Dedifferentiated amniotic fluid mesenchymal stem cell (primary cell): ENCODE measurements at regions not wholly inside any gene's neighbourhood (a gene's known extent, or its start where the extent isn't known, plus 50 kb on each side); places are given as distances from the start of the nearest gene placed in this dataset.
"Not testable (repeated sequence)": the region's sequence is repeated elsewhere in the genome, so short reads cannot be mapped to it uniquely, and the experiment has no call there.

Experiments used
- DNase-seq: peaks from one replicate; pipeline ENCODE4 v3.0.0-alpha.2; 2016; ENCODE audit errors: extremely low spot score

- DNase-seq, result no peak
Measured at GRCh38 chr17:70920416-70920815, 751.1 kb downstream of the KCNJ2 start.

- DNase-seq, result no peak
Measured at GRCh38 chr17:70922268-70922667, 752.9 kb downstream of the KCNJ2 start.

DNA sequence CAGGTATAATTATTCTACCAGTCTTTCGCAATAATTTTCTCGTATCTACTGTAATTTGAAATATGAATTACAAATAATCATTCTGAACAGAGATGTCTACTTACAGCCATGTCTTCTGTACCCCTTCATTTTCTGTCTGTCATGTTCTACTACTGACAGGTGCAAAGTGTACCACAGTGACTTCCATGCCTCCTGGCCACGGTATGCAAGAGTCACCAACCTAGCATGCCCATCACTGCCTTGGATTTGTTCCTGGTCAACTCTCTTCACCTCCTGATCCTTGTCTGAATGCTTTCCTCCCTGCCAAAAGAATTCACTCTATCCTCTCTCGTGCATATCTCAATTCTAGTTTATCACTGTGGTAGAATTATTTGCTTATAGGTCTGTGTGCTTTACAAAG, 755.4 kb downstream of the KCNJ2 start:
- DNase-seq, result no peak

GRCh38 chr17:70929226-70929625, 759.9 kb downstream of the KCNJ2 start:
- no peak for DNase-seq

DNA sequence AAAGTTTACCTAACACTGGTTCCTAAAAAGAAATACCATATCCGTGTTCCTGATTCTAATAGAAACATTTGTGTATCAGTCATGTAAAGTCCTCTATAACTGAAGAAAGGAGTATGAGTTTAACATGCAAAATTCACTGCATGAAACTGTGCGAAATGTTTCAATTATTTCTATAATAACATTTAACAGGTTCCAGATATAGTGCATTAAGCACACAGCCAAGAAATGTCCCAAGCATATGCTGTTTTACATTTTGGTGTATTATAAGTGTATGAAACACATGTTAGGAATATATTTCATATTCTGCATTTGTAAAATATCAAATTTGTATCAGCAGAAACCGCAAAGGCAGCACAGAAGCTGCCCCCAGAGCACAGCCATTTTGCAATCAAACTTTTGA, 764.9 kb downstream of the KCNJ2 start:
- DNase-seq, result no peak

GRCh38 chr17:70934835-70935234, 765.5 kb downstream of the KCNJ2 start:
- DNase-seq, result no peak

DNA sequence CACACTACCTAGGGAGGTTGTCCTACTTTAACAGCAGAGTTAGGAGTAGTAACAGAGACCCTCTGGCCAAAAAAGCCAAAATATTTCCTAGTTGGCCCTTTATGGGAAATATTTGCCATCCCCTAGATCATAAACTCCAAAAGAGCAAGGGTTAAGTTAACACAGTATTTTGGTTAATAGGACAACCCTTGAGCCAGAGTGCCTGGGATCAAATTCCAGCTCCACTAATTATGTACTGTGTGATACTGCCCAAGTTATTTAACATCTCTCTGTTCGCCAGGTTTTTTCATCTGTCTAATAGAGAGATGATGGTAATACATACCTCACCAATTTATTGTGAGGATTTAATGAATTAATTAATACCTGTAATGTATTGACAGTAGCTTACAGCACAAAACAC, 767.4 kb downstream of the KCNJ2 start:
- no peak for DNase-seq

- no peak for DNase-seq
Measured at GRCh38 chr17:70938336-70938735, 769.0 kb downstream of the KCNJ2 start.

- no peak for DNase-seq
Measured at GRCh38 chr17:70945386-70945785, 776.1 kb downstream of the KCNJ2 start.

DNA sequence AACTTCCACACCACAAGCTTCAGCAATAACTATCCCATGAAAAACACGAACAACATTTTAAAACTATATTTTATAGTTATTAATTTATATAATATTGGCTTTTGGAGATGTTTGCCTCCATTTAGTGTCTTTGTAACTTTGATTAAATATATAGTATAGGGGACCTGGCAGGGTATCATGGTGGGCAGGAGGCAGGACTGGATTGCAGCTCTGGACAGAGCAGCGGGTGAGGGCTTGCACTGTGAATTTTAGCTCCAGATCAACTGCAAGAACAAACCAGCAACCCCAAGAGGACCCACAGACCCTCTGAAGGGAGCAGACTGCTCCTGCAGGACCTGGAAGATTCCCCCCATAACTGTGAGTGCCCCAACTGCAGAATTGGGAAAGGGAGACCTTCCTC, 777.9 kb downstream of the KCNJ2 start:
- DNase-seq, result no peak

GRCh38 chr17:70947636-70948565, 778.6 kb downstream of the KCNJ2 start:
- no peak for DNase-seq

GRCh38 chr17:70953140-70953539, 783.8 kb downstream of the KCNJ2 start:
- not testable (repeated sequence) for DNase-seq

- DNase-seq, result no peak
Measured at GRCh38 chr17:70955441-70955840, 786.1 kb downstream of the KCNJ2 start.

GRCh38 chr17:70956726-70957125, 787.4 kb downstream of the KCNJ2 start:
- DNase-seq, result no peak

- no peak for DNase-seq
Measured at GRCh38 chr17:70961341-70961740, 792.0 kb downstream of the KCNJ2 start.

DNA sequence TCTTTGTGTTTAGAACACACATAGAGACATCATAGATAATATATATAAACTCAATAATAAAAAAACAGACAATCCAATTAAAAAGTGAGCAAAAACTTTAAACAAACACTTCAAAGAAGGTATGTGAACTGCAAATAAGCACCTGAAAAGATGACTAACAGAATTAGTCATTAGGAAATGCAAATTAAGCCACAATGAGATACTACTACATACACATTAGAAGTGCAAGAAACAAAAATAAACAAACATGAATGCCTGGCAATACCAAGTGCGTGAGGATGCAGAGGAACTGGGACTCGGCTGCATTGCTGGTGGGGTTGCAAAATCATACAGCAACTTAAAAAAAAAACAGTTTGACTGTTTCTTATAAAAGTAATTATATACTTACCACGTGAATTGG, 799.0 kb downstream of the KCNJ2 start:
- DNase-seq, result no peak

DNA sequence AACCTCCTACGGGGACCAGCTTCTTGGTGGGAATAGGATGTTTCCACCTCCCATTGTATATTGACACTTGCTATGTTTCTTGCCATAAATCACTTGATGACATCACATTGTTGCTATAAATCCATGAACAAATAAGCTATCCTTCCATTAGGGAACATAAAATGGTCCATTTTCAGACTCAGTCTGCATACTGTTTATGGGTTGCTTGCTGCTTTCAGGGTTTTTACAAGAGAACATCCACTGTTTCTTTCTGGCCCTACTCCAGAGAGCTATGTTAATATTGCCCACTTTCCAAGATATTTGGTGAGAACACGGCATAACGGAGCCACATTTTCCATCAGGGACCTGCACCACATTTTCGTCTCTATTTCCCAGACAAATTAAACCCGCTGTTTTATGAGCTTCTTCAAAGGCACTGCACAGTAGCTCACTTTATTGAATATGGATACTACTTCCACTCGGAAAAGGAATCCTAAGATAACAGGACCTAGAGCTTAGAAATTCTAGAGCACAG, 800.2 kb downstream of the KCNJ2 start:
- no peak for DNase-seq

DNA sequence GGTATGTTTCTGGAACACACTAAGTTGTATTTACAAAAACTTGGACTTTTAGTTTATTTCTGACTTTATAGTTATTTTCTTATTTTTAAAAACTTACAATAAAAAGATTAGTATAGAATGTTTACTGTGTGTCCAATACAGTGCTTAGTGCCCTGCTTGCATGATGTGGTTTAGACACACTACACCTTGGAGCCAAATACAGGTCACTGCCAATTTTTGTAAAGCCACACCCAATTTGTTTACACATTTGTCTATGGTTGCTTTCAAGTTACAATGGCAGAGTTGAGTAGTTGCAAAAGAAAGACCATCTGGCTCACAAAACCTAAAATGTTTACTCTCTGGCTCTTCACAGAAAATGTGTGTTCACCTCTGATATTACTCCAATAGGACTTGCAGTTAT, 807.1 kb downstream of the KCNJ2 start:
- DNase-seq, result no peak

DNA sequence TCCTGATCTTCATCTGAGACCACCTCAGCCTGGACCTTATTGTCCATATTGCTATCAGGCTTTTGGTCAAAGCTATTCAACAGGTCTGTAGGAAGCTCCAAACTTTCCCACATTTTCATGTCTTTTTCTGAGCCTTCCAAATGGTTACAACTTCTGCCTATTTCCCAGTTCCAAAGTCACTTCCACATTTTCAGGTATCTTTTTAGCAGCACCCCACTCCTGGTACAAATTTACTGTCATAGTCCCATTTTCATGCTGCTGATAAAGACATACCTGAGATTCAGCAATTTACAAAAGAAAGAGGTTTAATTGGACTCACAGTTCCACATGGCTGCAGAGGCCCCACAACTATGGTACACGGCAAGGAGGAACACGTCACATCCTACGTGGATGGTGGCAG, 815.5 kb downstream of the KCNJ2 start:
- no peak for DNase-seq

- no peak for DNase-seq
Measured at GRCh38 chr17:70987867-70988340, 818.6 kb downstream of the KCNJ2 start.

GRCh38 chr17:70988622-70989021, 819.3 kb downstream of the KCNJ2 start:
- DNase-seq, result no peak

- DNase-seq, result no peak
Measured at GRCh38 chr17:70989280-70989679, 819.9 kb downstream of the KCNJ2 start.

- no peak for DNase-seq
Measured at GRCh38 chr17:70994194-70994593, 824.9 kb downstream of the KCNJ2 start.
